ENCODE measurements at regions not wholly inside any gene's neighbourhood (a gene's known extent, or its start where the extent isn't known, plus 50 kb on each side); places are given as distances from the start of the nearest gene placed in this dataset.

DNA sequence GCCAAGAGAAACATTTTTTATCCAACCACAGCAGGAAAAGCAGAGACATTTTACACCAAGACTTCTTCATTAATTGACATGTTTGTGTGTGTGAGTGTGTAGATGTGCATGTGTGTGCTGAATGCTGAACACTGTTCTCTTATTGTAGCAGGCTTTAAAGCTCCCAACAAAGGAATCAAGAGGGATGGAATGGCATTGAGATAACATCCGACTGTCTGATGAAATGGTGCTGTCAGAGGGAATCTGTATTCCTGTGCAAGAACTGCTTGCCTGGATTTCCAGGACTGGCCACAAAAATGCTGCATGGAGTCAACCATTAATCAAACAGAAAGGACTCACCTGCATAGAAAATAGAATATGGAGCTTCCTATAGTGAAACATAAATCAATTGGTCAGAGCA, 354.0 kb downstream of the UQCRFS1 start:
- Histone ChIP-seq H3K9me3 (replicated peaks in 1 of 3) (no peaks in the 10 kb centered on the region), H3K27ac (no peak overlapping the region), H3K36me3 (replicated peaks in 1 of 2) (no peaks in the 10 kb centered on the region), H3K4me1 (replicated peaks in 1 of 2) (peaks cover 0 to 3% of the 10 kb centered on the region in 2 donors), H3K4me3 (no peak overlapping the region), H3K27me3 (peaks cover 5% of the 10 kb centered on the region)
- intact Hi-C loops (cut with DNase I), result no loop called here
- TF ChIP-seq, protein P1, sequence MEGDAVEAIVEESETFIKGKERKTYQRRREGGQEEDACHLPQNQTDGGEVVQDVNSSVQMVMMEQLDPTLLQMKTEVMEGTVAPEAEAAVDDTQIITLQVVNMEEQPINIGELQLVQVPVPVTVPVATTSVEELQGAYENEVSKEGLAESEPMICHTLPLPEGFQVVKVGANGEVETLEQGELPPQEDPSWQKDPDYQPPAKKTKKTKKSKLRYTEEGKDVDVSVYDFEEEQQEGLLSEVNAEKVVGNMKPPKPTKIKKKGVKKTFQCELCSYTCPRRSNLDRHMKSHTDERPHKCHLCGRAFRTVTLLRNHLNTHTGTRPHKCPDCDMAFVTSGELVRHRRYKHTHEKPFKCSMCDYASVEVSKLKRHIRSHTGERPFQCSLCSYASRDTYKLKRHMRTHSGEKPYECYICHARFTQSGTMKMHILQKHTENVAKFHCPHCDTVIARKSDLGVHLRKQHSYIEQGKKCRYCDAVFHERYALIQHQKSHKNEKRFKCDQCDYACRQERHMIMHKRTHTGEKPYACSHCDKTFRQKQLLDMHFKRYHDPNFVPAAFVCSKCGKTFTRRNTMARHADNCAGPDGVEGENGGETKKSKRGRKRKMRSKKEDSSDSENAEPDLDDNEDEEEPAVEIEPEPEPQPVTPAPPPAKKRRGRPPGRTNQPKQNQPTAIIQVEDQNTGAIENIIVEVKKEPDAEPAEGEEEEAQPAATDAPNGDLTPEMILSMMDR (IDR thresholded peaks at IDR 0.05), result no peak
- TF ChIP-seq POLR2A (IDR thresholded peaks at IDR 0.05), result no peak
- 36 to 58% (median 51%) methylated on average over 1 of the region's 1 CpG for WGBS, 4 donors
- DNase-seq, result no peak

DNA sequence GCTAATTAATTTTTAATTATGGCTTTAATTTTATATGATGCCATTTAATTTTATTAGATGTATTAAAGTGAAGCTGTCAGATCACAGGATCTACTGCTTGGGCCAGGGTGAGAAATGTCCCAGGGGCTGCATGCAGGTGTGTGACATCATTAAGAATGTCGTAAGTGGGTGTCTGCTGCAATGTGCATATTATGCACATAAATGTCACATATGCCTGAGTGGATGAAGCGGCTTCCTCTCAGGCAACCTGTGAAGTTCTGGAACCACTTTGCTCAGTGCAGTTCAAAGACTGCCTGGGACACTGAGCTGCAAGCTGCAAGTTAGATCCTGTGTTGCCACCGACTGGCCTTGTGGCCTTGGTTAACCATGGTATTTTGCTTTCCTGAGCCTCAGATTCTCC, 355.0 kb downstream of the UQCRFS1 start:
- TF ChIP-seq, protein P1 (IDR thresholded peaks at IDR 0.05), result no peak
- no peak for TF ChIP-seq POLR2A (IDR thresholded peaks at IDR 0.05)
- no peaks in the 10 kb centered on the region for H3K4me1 ChIP-seq (replicated peaks in 1 of 2)
- no peaks in the 10 kb centered on the region for H3K9me3 ChIP-seq (replicated peaks in 1 of 3)
- DNase-seq, result no peak
- peaks cover 5% of the 10 kb centered on the region for H3K27me3 ChIP-seq
- H3K27ac ChIP-seq, result no peak overlapping the region
- WGBS, 4 donors, result 64 to 87% (median 73%) methylated on average over 2 to 3 of the region's 3 CpGs
- intact Hi-C loops (cut with DNase I), result no loop called here
- H3K4me3 ChIP-seq, result no peak overlapping the region
- H3K36me3 ChIP-seq (replicated peaks in 1 of 2), result no peaks in the 10 kb centered on the region

DNA sequence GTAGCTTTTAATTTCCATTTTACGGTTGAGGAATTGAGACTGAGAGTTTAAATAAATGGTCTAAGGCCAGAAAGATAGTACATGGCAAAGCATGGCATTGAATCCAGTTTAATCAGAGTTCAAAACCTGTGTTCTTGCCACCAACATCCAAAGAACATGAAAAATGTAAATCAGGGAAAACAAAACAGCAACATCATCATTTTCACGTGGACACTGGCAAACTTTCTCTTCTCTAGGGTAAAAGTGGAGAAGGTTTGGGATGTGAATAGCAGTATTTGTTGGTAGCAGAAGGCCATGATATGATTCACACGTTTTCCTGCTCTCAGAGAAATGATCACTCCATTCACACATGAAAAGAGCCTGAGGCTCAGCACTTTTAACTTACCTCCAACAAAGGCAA, 357.7 kb downstream of the UQCRFS1 start:
- 51 to 71% (median 63%) methylated on average over 3 of the region's 3 CpGs for WGBS, 4 donors
- H3K36me3 ChIP-seq (replicated peaks in 1 of 2), result no peaks in the 10 kb centered on the region
- no peak overlapping the region for H3K4me3 ChIP-seq
- no peak for DNase-seq
- H3K9me3 ChIP-seq (replicated peaks in 1 of 3), result no peaks in the 10 kb centered on the region
- intact Hi-C loops (cut with DNase I), result no loop called here
- H3K27me3 ChIP-seq, result peaks cover under 1% of the 10 kb centered on the region
- H3K4me1 ChIP-seq (replicated peaks in 1 of 2), result no peaks in the 10 kb centered on the region
- TF ChIP-seq POLR2A (IDR thresholded peaks at IDR 0.05), result no peak
- TF ChIP-seq, protein P1 (IDR thresholded peaks at IDR 0.05), result no peak
- no peak overlapping the region for H3K27ac ChIP-seq

DNA sequence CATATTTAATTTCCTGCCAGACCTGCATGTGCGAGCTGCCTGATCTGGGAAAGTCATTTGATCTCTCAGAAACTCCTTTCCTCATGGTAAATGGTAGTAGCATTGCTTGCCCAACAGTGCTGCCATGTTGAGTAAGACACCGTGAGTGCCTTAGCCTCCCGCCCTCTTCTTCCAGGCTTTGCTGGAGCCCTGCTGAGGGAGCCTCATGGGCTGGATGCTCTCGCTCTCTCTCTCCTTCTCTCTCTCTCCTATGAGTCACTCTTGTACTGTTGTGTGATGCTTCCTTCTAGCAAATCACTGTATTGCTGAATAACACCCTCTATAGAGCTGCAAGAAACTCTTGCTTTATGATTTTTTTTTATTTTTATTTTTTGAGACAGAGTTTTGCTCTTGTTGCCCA, 365.5 kb downstream of the UQCRFS1 start:
- H3K4me1 ChIP-seq (replicated peaks in 1 of 2), result no peaks in the 10 kb centered on the region
- no peak for TF ChIP-seq POLR2A (IDR thresholded peaks at IDR 0.05)
- TF ChIP-seq, protein P1 (IDR thresholded peaks at IDR 0.05), result no peak
- 62 to 74% (median 68%) methylated on average over 4 of the region's 4 CpGs for WGBS, 4 donors
- no peaks in the 10 kb centered on the region for H3K36me3 ChIP-seq (replicated peaks in 1 of 2)
- no peak overlapping the region for H3K27ac ChIP-seq
- intact Hi-C loops (cut with DNase I), result no loop called here
- H3K27me3 ChIP-seq, result peaks cover 7% of the 10 kb centered on the region
- H3K4me3 ChIP-seq, result no peak overlapping the region
- DNase-seq, result no peak
- H3K9me3 ChIP-seq (replicated peaks in 1 of 3), result no peaks in the 10 kb centered on the region
